Caco-2 (cell line): ENCODE measurements at regions not wholly inside any gene's neighbourhood (a gene's known extent, or its start where the extent isn't known, plus 50 kb on each side); places are given as distances from the start of the nearest gene placed in this dataset.

Experiments used
- BruUV-seq: library from RNA; stranded (reverse); fragments of 400-500 nt; replicated peaks from 2 replicates; lab custom pipeline; 2021; lab: Mats Ljungman, UMichigan
- CTCF ChIA-PET: fragments of 300-600 bp; sonication (Branson Sonifier 250); formaldehyde crosslinking; loops from one replicate; lab custom pipeline; 2022; ENCODE audit warnings: antibody characterized with exemption; lab: Charles Lee
- POLR2A ChIA-PET: fragments of 300-600 bp; sonication (Branson Sonifier 250); formaldehyde crosslinking; loops from one replicate; lab custom pipeline; 2022; ENCODE audit warnings: antibody characterized with exemption; lab: Charles Lee
- DNase-seq, 2 experiments: peaks; one replicate each; pipeline versions ENCODE4 v3.0.0 to v3.0.0-alpha.2; 2020 to 2022
- H3K27me3 ChIP-seq: replicated peaks from 2 replicates; pipeline ENCODE4 v1.6.0; 2011; ENCODE audit warnings: low read length; ENCODE audit not compliant: control insufficient read depth, insufficient read depth
- H3K36me3 ChIP-seq: 2 replicates; pipeline ENCODE4 v1.5.1; 2011; ENCODE audit warnings: low read length; ENCODE audit not compliant: control insufficient read depth, insufficient read depth
- H3K4me1 ChIP-seq: fragments of 250-450 bp; sonication (Bioruptor Pico); 2 replicates; pipeline ENCODE4 v1.5.1; 2020; ENCODE audit warnings: mild to moderate bottlenecking
- H3K4me3 ChIP-seq: 2 replicates; pipeline ENCODE4 v1.5.1; 2011; ENCODE audit warnings: low read depth, mild to moderate bottlenecking, control low read depth, low read length
- H3K9me3 ChIP-seq: fragments of 250-450 bp; sonication (Bioruptor Pico); 2 replicates; pipeline ENCODE4 v1.5.1; 2020; ENCODE audit warnings: mild to moderate bottlenecking, moderate library complexity
- H3K27ac Mint-ChIP-seq: one replicate; pipeline ENCODE4 v1.8.0; 2022; ENCODE audit warnings: mixed read lengths; ENCODE audit not compliant: unreplicated experiment
- H3K27me3 Mint-ChIP-seq: one replicate; pipeline ENCODE4 v1.8.0; 2022; ENCODE audit warnings: mixed read lengths; ENCODE audit not compliant: insufficient read depth, unreplicated experiment
- H3K36me3 Mint-ChIP-seq: one replicate; pipeline ENCODE4 v1.8.0; 2022; ENCODE audit warnings: mild to moderate bottlenecking, mixed read lengths; ENCODE audit not compliant: insufficient read depth, unreplicated experiment
- H3K4me1 Mint-ChIP-seq: one replicate; pipeline ENCODE4 v1.8.0; 2022; ENCODE audit warnings: low read depth, mixed read lengths; ENCODE audit not compliant: unreplicated experiment
- H3K4me3 Mint-ChIP-seq: one replicate; pipeline ENCODE4 v1.8.0; 2022; ENCODE audit warnings: mild to moderate bottlenecking, moderate library complexity, mixed read lengths; ENCODE audit not compliant: unreplicated experiment
- H3K9me3 Mint-ChIP-seq: one replicate; pipeline ENCODE4 v1.8.0; 2022; ENCODE audit warnings: mixed read lengths; ENCODE audit not compliant: unreplicated experiment
- intact Hi-C: fragments of 100-400 bp; cut with micrococcal nuclease; formaldehyde crosslinking; loops from one replicate; pipeline ENCODE4 v1.10.0; 2022; ENCODE audit not compliant: unreplicated experiment
- TF ChIP-seq, protein P1 (sequence below), 2 experiments: fragments of 200-600 bp in 1 of 2; IDR thresholded peaks; 1 replicate in 1 of 2; 2 replicates in 1 of 2; pipeline versions ENCODE4 v1.5.1 to v1.8.0; 2011 to 2022; ENCODE audit warnings: antibody characterized with exemption in 1 of 2, control low read depth in 1 of 2, inconsistent platforms in 1 of 2, low read depth in 1 of 2, low read length in 1 of 2, mild to moderate bottlenecking in 1 of 2, moderate library complexity in 1 of 2; ENCODE audit not compliant: insufficient read depth in 1 of 2, severe bottlenecking in 1 of 2, unreplicated experiment in 1 of 2

DNA sequence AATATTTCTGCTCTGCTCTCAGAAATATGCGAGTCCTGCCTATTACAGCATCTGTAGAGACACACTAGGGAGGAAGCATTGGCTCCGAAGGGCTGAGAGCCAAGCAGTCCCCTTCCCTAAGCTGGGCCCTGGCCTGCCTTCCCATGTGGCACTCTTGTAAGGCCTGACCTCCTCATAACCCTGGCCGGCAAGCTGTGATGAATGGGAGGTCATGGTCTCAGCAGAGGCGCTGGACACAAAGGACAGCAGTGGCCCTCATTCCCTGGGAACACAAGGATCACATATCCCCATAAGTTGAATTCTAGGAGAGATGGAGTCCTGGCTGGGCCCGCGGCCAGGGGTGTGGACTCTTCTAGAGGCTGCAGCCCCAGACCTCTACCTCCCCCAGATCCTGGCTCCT lies 483.3 kb downstream of the ZNF536 start:
- no peak for DNase-seq
- ChIA-PET POLR2A (no interaction called here), CTCF (no interaction called here)
- Mint-ChIP-seq H3K27me3 (peaks cover 2% of the 10 kb centered on the region), H3K4me1 (no peaks in the 10 kb centered on the region), H3K36me3 (no peaks in the 10 kb centered on the region), H3K27ac (no peak overlapping the region), H3K4me3 (no peak overlapping the region), H3K9me3 (no peaks in the 10 kb centered on the region)
- H3K4me3 ChIP-seq: no peak overlapping the region
- TF ChIP-seq, protein P1, sequence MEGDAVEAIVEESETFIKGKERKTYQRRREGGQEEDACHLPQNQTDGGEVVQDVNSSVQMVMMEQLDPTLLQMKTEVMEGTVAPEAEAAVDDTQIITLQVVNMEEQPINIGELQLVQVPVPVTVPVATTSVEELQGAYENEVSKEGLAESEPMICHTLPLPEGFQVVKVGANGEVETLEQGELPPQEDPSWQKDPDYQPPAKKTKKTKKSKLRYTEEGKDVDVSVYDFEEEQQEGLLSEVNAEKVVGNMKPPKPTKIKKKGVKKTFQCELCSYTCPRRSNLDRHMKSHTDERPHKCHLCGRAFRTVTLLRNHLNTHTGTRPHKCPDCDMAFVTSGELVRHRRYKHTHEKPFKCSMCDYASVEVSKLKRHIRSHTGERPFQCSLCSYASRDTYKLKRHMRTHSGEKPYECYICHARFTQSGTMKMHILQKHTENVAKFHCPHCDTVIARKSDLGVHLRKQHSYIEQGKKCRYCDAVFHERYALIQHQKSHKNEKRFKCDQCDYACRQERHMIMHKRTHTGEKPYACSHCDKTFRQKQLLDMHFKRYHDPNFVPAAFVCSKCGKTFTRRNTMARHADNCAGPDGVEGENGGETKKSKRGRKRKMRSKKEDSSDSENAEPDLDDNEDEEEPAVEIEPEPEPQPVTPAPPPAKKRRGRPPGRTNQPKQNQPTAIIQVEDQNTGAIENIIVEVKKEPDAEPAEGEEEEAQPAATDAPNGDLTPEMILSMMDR (IDR thresholded peaks at IDR 0.05; ENCODE audit: insufficient read depth in 1 of 2, low read depth in 1 of 2, low read length in 1 of 2, severe bottlenecking in 1 of 2, unreplicated experiment in 1 of 2): no peak
- intact Hi-C loops: no loop called here
- no peaks in the 10 kb centered on the region for H3K36me3 ChIP-seq
- BruUV-seq: no TSS peak
- H3K27me3 ChIP-seq: peaks cover 1% of the 10 kb centered on the region; the same call in 1 of the 2 replicates
- no peaks in the 10 kb centered on the region for H3K9me3 ChIP-seq
- no peaks in the 10 kb centered on the region for H3K4me1 ChIP-seq

DNA sequence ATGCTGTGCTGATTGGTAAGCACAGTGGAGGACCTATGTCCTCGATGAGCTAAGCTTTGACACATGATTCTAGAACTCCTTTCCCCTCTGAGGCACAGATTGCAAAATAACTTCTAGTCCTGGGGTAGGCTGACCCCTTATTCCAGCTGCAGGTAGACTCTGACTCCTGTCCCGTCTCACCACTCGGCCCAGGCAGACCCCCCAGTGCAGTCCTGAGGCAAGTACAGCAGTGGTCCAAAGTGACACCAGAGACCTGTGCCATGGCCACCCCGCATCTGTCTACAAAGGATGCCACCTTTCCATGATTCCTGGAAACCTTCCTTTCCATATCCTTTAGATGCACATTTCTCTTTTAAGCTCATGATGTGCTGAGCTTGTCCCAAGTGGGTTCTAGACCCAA lies 482.5 kb downstream of the ZNF536 start:
- Histone ChIP-seq H3K36me3 (no peaks in the 10 kb centered on the region), H3K4me1 (no peaks in the 10 kb centered on the region), H3K9me3 (no peaks in the 10 kb centered on the region), H3K27me3 (peaks cover 1% of the 10 kb centered on the region; the same call in 1 of the 2 replicates), H3K4me3 (no peak overlapping the region)
- BruUV-seq: no TSS peak
- Mint-ChIP-seq H3K27ac (no peak overlapping the region), H3K4me1 (no peaks in the 10 kb centered on the region), H3K9me3 (no peaks in the 10 kb centered on the region), H3K36me3 (no peaks in the 10 kb centered on the region), H3K4me3 (no peak overlapping the region), H3K27me3 (peaks cover 2% of the 10 kb centered on the region)
- TF ChIP-seq, protein P1 (IDR thresholded peaks at IDR 0.05; ENCODE audit: insufficient read depth in 1 of 2, low read depth in 1 of 2, low read length in 1 of 2, severe bottlenecking in 1 of 2, unreplicated experiment in 1 of 2): no peak
- DNase-seq: no peak
- CTCF ChIA-PET: no interaction called here
- POLR2A ChIA-PET: no interaction called here
- intact Hi-C loops: no loop called here

DNA sequence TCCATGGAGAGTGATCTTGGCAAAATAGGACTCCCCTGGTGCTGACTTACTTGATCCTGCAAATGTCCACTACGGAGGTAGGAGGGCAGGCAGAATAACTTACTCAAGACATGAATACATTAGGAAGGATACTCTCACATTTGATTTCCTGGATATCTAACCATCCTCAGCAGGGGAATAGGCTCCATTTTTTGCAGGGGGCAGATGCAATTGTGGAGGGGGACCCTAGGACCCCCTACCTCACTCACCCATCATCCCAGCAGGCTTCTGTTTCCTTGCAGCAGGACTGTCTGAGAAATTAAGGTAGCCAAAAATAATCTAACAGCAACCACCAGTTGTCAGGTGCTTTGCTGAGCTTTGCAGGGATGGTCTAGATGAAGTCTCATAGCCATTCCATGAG lies 482.0 kb downstream of the ZNF536 start:
- Mint-ChIP-seq H3K4me1 (no peaks in the 10 kb centered on the region), H3K4me3 (no peak overlapping the region), H3K27ac (no peak overlapping the region), H3K27me3 (peaks cover 4% of the 10 kb centered on the region), H3K9me3 (no peaks in the 10 kb centered on the region), H3K36me3 (no peaks in the 10 kb centered on the region)
- CTCF ChIA-PET: no interaction called here
- POLR2A ChIA-PET: no interaction called here
- DNase-seq: no peak
- no TSS peak for BruUV-seq
- intact Hi-C loops: no loop called here
- Histone ChIP-seq H3K9me3 (no peaks in the 10 kb centered on the region), H3K4me1 (no peaks in the 10 kb centered on the region), H3K27me3 (peaks cover 1% of the 10 kb centered on the region; the same call in 1 of the 2 replicates), H3K36me3 (no peaks in the 10 kb centered on the region), H3K4me3 (no peak overlapping the region)
- TF ChIP-seq, protein P1 (IDR thresholded peaks at IDR 0.05; ENCODE audit: insufficient read depth in 1 of 2, low read depth in 1 of 2, low read length in 1 of 2, severe bottlenecking in 1 of 2, unreplicated experiment in 1 of 2): no peak
